Astrocyte of the cerebellum (primary cell): ENCODE measurements at regions not wholly inside any gene's neighbourhood (a gene's known extent, or its start where the extent isn't known, plus 50 kb on each side); places are given as distances from the start of the nearest gene placed in this dataset.

ENCODE experiments used
- DNase-seq: peaks from one replicate; pipeline ENCODE4 v3.0.0-alpha.2; 2011; ENCODE audit warnings: low read depth
- H3K4me3 ChIP-seq: 2 replicates; pipeline ENCODE4 v1.5.1; 2011; ENCODE audit warnings: mild to moderate bottlenecking, low read depth, low read length, moderate library complexity
- CTCF ChIP-seq: IDR thresholded peaks from 2 replicates; pipeline ENCODE4 v1.5.1; 2012; ENCODE audit warnings: low read length, low read depth, moderate library complexity, mild to moderate bottlenecking; ENCODE audit errors: missing control alignments
- in situ Hi-C: cut with HindIII; loops from 2 replicates; pipeline ENCODE4 v1.10.0; 2017; ENCODE audit warnings: low sequenced_read_pairs

GRCh38 chr3:40652072-40652471 is 127.3 kb downstream of the ZNF621 start:
- DNase-seq: no peak
- no peak overlapping the region for H3K4me3 ChIP-seq
- no peak for TF ChIP-seq CTCF
- in situ Hi-C loops: no loop called here

GRCh38 chr3:40653001-40653400 is 128.2 kb downstream of the ZNF621 start:
- DNase-seq: no peak
- H3K4me3 ChIP-seq: no peak overlapping the region
- TF ChIP-seq CTCF: no peak
- in situ Hi-C loops: no loop called here

GRCh38 chr3:40653878-40654277 is 129.1 kb downstream of the ZNF621 start:
- no peak for TF ChIP-seq CTCF
- in situ Hi-C loops: no loop called here
- no peak for DNase-seq
- no peak overlapping the region for H3K4me3 ChIP-seq

- DNase-seq: no peak
- no peak for TF ChIP-seq CTCF
- no peak overlapping the region for H3K4me3 ChIP-seq
- in situ Hi-C loops: no loop called here
Measured at GRCh38 chr3:40655551-40655950, 130.8 kb downstream of the ZNF621 start.

- TF ChIP-seq CTCF: no peak
- in situ Hi-C loops: no loop called here
- no peak for DNase-seq
- H3K4me3 ChIP-seq: no peak overlapping the region
Measured at GRCh38 chr3:40657623-40658022, 132.9 kb downstream of the ZNF621 start.

GRCh38 chr3:40658305-40658704 is 133.5 kb downstream of the ZNF621 start:
- in situ Hi-C loops: no loop called here
- H3K4me3 ChIP-seq: no peak overlapping the region
- DNase-seq: no peak
- no peak for TF ChIP-seq CTCF

- in situ Hi-C loops: no loop called here
- no peak for TF ChIP-seq CTCF
- no peak for DNase-seq
- no peak overlapping the region for H3K4me3 ChIP-seq
Measured at GRCh38 chr3:40660554-40660953, 135.8 kb downstream of the ZNF621 start.
